Karpas-422 (cell line): ENCODE measurements at regions not wholly inside any gene's neighbourhood (a gene's known extent, or its start where the extent isn't known, plus 50 kb on each side); places are given as distances from the start of the nearest gene placed in this dataset.

ENCODE experiments used
- DNase-seq: peaks from one replicate; pipeline ENCODE4 v3.0.0-alpha.2; 2015
- H2AFZ ChIP-seq: fragments of 200-600 bp; sonication (generic); 2 replicates; pipeline ENCODE4 v1.6.1; 2014; ENCODE audit warnings: antibody characterized with exemption, low read length, mixed read lengths
- H3K27ac ChIP-seq: fragments of 200-600 bp; sonication (generic); 2 replicates; pipeline ENCODE4 v1.5.1; 2014; ENCODE audit warnings: mild to moderate bottlenecking, low read length, moderate library complexity
- H3K27me3 ChIP-seq: fragments of 200-600 bp; sonication (generic); 2 replicates; pipeline ENCODE4 v1.6.1; 2014; ENCODE audit warnings: low read length, mixed read lengths
- H3K36me3 ChIP-seq: fragments of 200-600 bp; sonication (generic); 2 replicates; pipeline ENCODE4 v1.6.1; 2014; ENCODE audit warnings: low read length, mixed read lengths; ENCODE audit not compliant: insufficient read depth
- H3K4me1 ChIP-seq: fragments of 200-600 bp; sonication (generic); 2 replicates; pipeline ENCODE4 v1.6.1; 2014; ENCODE audit warnings: mild to moderate bottlenecking, low read length, mixed read lengths
- H3K4me2 ChIP-seq: fragments of 200-600 bp; sonication (generic); 2 replicates; pipeline ENCODE4 v1.6.1; 2014; ENCODE audit warnings: low read length, low read depth, mild to moderate bottlenecking; ENCODE audit not compliant: poor library complexity, severe bottlenecking
- H3K4me3 ChIP-seq: fragments of 200-600 bp; sonication (generic); 2 replicates; pipeline ENCODE4 v1.5.1; 2014; ENCODE audit warnings: mild to moderate bottlenecking, antibody characterized with exemption, low read length, mixed read lengths
- H3K79me2 ChIP-seq: fragments of 200-600 bp; sonication (generic); 2 replicates; pipeline ENCODE4 v1.6.1; 2014; ENCODE audit warnings: mild to moderate bottlenecking, low read length, mixed read lengths
- H3K9ac ChIP-seq: fragments of 200-600 bp; sonication (generic); 2 replicates; pipeline ENCODE4 v1.6.0; 2014; ENCODE audit warnings: low read length
- H3K9me2 ChIP-seq: fragments of 200-600 bp; sonication (generic), shearing (Covaris generic); replicated peaks from 2 replicates; pipeline ENCODE4 v1.6.0; 2014; ENCODE audit warnings: mild to moderate bottlenecking, low read length, moderate library complexity; ENCODE audit not compliant: insufficient read depth
- H3K9me3 ChIP-seq: fragments of 300-700, 200-600 bp; sonication (generic); 2 replicates; pipeline ENCODE4 v1.6.1; 2014; ENCODE audit warnings: low read length, mixed read lengths
- H4K20me1 ChIP-seq: fragments of 200-600 bp; sonication (generic); 2 replicates; pipeline ENCODE4 v1.6.1; 2014; ENCODE audit warnings: mild to moderate bottlenecking, antibody characterized with exemption, low read length, low read depth; ENCODE audit not compliant: insufficient read depth

- no peak overlapping the region for H3K9ac ChIP-seq
- H2AFZ ChIP-seq: no peak overlapping the region
- no peaks in the 10 kb centered on the region for H3K36me3 ChIP-seq
- H3K27me3 ChIP-seq: no peaks in the 10 kb centered on the region
- H3K4me1 ChIP-seq: no peaks in the 10 kb centered on the region
- no peak overlapping the region for H3K27ac ChIP-seq
- no peak overlapping the region for H3K4me2 ChIP-seq
- H4K20me1 ChIP-seq: no peaks in the 10 kb centered on the region
- peaks cover 8% of the 10 kb centered on the region for H3K9me3 ChIP-seq
- DNase-seq: no peak
- H3K9me2 ChIP-seq: no peaks in the 10 kb centered on the region
- no peak overlapping the region for H3K4me3 ChIP-seq
- no peaks in the 10 kb centered on the region for H3K79me2 ChIP-seq
Measured at GRCh38 chr19:27876976-27877512, 1335.9 kb downstream of the UQCRFS1 start.

- Histone ChIP-seq H3K36me3 (no peaks in the 10 kb centered on the region), H4K20me1 (no peaks in the 10 kb centered on the region), H3K9me3 (peaks cover 8% of the 10 kb centered on the region), H3K27ac (no peak overlapping the region), H2AFZ (no peak overlapping the region), H3K4me3 (no peak overlapping the region), H3K4me2 (no peak overlapping the region), H3K9ac (no peak overlapping the region), H3K9me2 (no peaks in the 10 kb centered on the region), H3K4me1 (no peaks in the 10 kb centered on the region), H3K27me3 (no peaks in the 10 kb centered on the region), H3K79me2 (no peaks in the 10 kb centered on the region)
- DNase-seq: no peak
Measured at GRCh38 chr19:27876489-27876888, 1336.5 kb downstream of the UQCRFS1 start.

- Histone ChIP-seq H3K4me2 (no peak overlapping the region), H3K27me3 (no peaks in the 10 kb centered on the region), H2AFZ (no peak overlapping the region), H3K79me2 (no peaks in the 10 kb centered on the region), H3K4me3 (no peak overlapping the region), H3K36me3 (no peaks in the 10 kb centered on the region), H3K9ac (no peak overlapping the region), H4K20me1 (no peaks in the 10 kb centered on the region), H3K9me3 (peaks cover 14% of the 10 kb centered on the region), H3K27ac (no peak overlapping the region), H3K4me1 (no peaks in the 10 kb centered on the region), H3K9me2 (no peaks in the 10 kb centered on the region; the same call in 1 of the 2 replicates)
- no peak for DNase-seq
Measured at GRCh38 chr19:27872370-27872769, 1340.6 kb downstream of the UQCRFS1 start.

- DNase-seq: no peak
Measured at GRCh38 chr19:27870293-27870692, 1342.7 kb downstream of the UQCRFS1 start.

GRCh38 chr19:27868007-27868406 is 1344.9 kb downstream of the UQCRFS1 start:
- Histone ChIP-seq H2AFZ (no peak overlapping the region), H3K27ac (no peak overlapping the region), H3K9me3 (peaks cover 6% of the 10 kb centered on the region; the same call in 1 of the 2 replicates), H3K4me3 (no peak overlapping the region), H3K27me3 (no peaks in the 10 kb centered on the region), H4K20me1 (no peaks in the 10 kb centered on the region), H3K36me3 (no peaks in the 10 kb centered on the region), H3K79me2 (no peaks in the 10 kb centered on the region), H3K9me2 (no peaks in the 10 kb centered on the region; the same call in 1 of the 2 replicates), H3K4me2 (no peak overlapping the region), H3K9ac (no peak overlapping the region), H3K4me1 (no peaks in the 10 kb centered on the region)
- DNase-seq: no peak

More at GRCh38 chr19:27870293-27870692, 1342.7 kb downstream of the UQCRFS1 start:
- Histone ChIP-seq H2AFZ (no peak overlapping the region), H3K9me2 (no peaks in the 10 kb centered on the region; the same call in 1 of the 2 replicates), H3K4me2 (no peak overlapping the region), H3K9ac (no peak overlapping the region), H3K79me2 (no peaks in the 10 kb centered on the region), H3K27ac (no peak overlapping the region), H3K27me3 (no peaks in the 10 kb centered on the region), H3K36me3 (no peaks in the 10 kb centered on the region), H3K4me3 (no peak overlapping the region), H3K9me3 (peaks cover 11% of the 10 kb centered on the region), H4K20me1 (no peaks in the 10 kb centered on the region), H3K4me1 (no peaks in the 10 kb centered on the region)

GRCh38 chr19:27865927-27866777 is 1346.8 kb downstream of the UQCRFS1 start:
- no peak overlapping the region for H3K27ac ChIP-seq
- H3K4me1 ChIP-seq: no peaks in the 10 kb centered on the region
- H3K9ac ChIP-seq: no peak overlapping the region
- H3K79me2 ChIP-seq: no peaks in the 10 kb centered on the region
- no peaks in the 10 kb centered on the region; the same call in 1 of the 2 replicates for H3K9me2 ChIP-seq
- H3K4me3 ChIP-seq: no peak overlapping the region
- H4K20me1 ChIP-seq: no peaks in the 10 kb centered on the region
- no peaks in the 10 kb centered on the region for H3K36me3 ChIP-seq
- no peak overlapping the region for H2AFZ ChIP-seq
- no peaks in the 10 kb centered on the region for H3K27me3 ChIP-seq
- H3K9me3 ChIP-seq: peaks cover 6% of the 10 kb centered on the region; the same call in 1 of the 2 replicates
- DNase-seq: no peak
- H3K4me2 ChIP-seq: no peak overlapping the region

- H3K36me3 ChIP-seq: no peaks in the 10 kb centered on the region
- no peaks in the 10 kb centered on the region for H3K27me3 ChIP-seq
- H3K9ac ChIP-seq: no peak overlapping the region
- DNase-seq: no peak
- no peaks in the 10 kb centered on the region for H3K9me2 ChIP-seq
- H3K4me1 ChIP-seq: no peaks in the 10 kb centered on the region
- H3K79me2 ChIP-seq: no peaks in the 10 kb centered on the region
- H4K20me1 ChIP-seq: no peaks in the 10 kb centered on the region
- H3K4me2 ChIP-seq: no peak overlapping the region
- H2AFZ ChIP-seq: no peak overlapping the region
- H3K27ac ChIP-seq: no peak overlapping the region
- H3K4me3 ChIP-seq: no peak overlapping the region
- H3K9me3 ChIP-seq: no peaks in the 10 kb centered on the region
Measured at GRCh38 chr19:27861411-27861975, 1351.5 kb downstream of the UQCRFS1 start.

GRCh38 chr19:27860309-27860934 is 1352.5 kb downstream of the UQCRFS1 start:
- Histone ChIP-seq H2AFZ (no peak overlapping the region), H3K79me2 (no peaks in the 10 kb centered on the region), H3K9me2 (no peaks in the 10 kb centered on the region), H3K9me3 (no peaks in the 10 kb centered on the region), H3K36me3 (no peaks in the 10 kb centered on the region), H3K4me3 (no peak overlapping the region), H3K4me1 (no peaks in the 10 kb centered on the region), H4K20me1 (no peaks in the 10 kb centered on the region), H3K9ac (no peak overlapping the region), H3K27me3 (no peaks in the 10 kb centered on the region), H3K27ac (no peak overlapping the region), H3K4me2 (no peak overlapping the region)
- no peak for DNase-seq
